ENCODE measurements at regions not wholly inside any gene's neighbourhood (a gene's known extent, or its start where the extent isn't known, plus 50 kb on each side); places are given as distances from the start of the nearest gene placed in this dataset.

DNA sequence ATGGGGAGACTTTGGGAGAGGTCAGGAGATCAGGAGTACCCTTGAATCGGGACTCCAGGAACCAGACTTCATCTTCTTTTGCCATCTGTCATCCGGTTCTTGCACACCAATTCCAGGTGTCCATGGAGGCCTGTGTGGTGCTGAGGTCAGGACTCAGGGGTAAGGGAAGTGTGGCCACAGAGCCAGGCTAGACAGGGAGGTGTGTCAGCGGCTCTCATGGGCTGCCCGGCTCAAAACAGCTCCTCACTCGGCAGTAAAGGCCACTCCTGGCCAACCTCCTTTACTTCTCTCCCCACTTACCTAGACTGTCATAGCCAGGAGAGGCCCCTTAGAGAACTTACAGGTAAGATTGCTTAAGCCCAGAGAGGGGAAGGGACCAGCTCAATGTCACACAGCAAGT, 75.7 kb upstream of the NECTIN1 start:
- TF ChIP-seq, protein P1, sequence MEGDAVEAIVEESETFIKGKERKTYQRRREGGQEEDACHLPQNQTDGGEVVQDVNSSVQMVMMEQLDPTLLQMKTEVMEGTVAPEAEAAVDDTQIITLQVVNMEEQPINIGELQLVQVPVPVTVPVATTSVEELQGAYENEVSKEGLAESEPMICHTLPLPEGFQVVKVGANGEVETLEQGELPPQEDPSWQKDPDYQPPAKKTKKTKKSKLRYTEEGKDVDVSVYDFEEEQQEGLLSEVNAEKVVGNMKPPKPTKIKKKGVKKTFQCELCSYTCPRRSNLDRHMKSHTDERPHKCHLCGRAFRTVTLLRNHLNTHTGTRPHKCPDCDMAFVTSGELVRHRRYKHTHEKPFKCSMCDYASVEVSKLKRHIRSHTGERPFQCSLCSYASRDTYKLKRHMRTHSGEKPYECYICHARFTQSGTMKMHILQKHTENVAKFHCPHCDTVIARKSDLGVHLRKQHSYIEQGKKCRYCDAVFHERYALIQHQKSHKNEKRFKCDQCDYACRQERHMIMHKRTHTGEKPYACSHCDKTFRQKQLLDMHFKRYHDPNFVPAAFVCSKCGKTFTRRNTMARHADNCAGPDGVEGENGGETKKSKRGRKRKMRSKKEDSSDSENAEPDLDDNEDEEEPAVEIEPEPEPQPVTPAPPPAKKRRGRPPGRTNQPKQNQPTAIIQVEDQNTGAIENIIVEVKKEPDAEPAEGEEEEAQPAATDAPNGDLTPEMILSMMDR (IDR thresholded peaks at IDR 0.05), result no peak
- no peak for TF ChIP-seq POLR2A (IDR thresholded peaks at IDR 0.05)
